ENCODE measurements at regions not wholly inside any gene's neighbourhood (a gene's known extent, or its start where the extent isn't known, plus 50 kb on each side); places are given as distances from the start of the nearest gene placed in this dataset.

DNA sequence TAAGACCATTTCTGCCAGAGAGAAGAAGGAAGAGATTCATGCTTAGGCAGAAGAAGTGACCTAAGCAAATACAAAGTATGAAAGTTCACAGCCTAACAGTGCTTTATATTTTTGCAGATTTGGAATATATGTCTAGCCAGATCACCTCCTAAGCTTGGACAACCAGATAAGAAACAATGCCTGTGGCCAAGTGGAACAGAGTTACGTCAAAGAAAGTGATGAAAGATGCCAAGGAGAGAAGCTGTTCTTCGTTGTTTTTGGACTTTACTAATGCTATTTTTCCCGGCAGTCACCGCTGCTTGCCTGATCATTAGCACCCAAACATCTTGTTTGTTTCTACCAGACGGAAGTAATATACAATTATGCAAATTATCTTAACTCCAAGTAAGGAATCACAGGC lies 489.2 kb upstream of the C1orf87 start:
- Mint-ChIP-seq H3K36me3 (no peaks in the 10 kb centered on the region), H3K9me3 (peaks cover 0 to 4% (median 2%) of the 10 kb centered on the region in 3 donors), H3K27me3 (peaks cover 2 to 4% of the 10 kb centered on the region in 2 donors), H3K27ac (no peak overlapping the region), H3K4me3 (no peak overlapping the region), H3K4me1 (no peaks in the 10 kb centered on the region)
- ChIA-PET POLR2A (no interaction called here), CTCF (no interaction called here)
- Histone ChIP-seq H3K27me3 (replicated peaks in 1 of 2; ENCODE audit: control insufficient read depth in 2 of 2, extremely low read depth in 1 of 2, insufficient read depth in 2 of 2, low read length in 1 of 2) (no peaks in the 10 kb centered on the region), H3K9me3 (no peaks in the 10 kb centered on the region), H3K36me3 (ENCODE audit: control insufficient read depth in 2 of 2, extremely low read depth in 1 of 2, insufficient read depth in 1 of 2, low read length in 1 of 2) (no peaks in the 10 kb centered on the region), H3K27ac (ENCODE audit: low read length) (no peak overlapping the region), H3K4me3 (ENCODE audit: control insufficient read depth in 1 of 2, extremely low read depth in 1 of 2, low read length in 1 of 2) (no peak overlapping the region), H3K4me1 (ENCODE audit: control insufficient read depth in 1 of 2, extremely low read depth in 1 of 2, insufficient read depth in 2 of 2, low read length in 2 of 2) (no peaks in the 10 kb centered on the region)
- DNase-seq (no peak), ATAC-seq (replicated peaks in 1 of 4) (no peak)
- 94% methylated on average over 2 of the region's 5 CpGs for WGBS (ENCODE audit: insufficient coverage)

DNA sequence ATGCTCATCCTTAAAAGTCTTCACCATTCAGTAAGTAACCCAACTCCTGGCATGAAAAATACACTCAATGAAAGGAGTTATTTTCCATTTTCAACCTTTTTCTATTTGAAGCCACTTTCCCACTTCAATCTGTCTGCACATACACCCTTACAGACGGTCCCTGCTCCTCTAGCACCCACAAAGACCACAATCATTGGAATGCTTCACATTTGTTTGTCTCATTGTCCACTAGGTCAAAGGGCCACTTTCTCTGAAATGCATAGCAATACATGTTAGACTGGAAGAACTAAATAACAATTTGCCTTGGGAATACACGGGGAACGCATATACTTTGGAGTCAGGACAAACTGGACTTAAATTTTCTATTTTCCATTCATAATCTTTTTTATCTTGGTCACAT lies 487.1 kb upstream of the C1orf87 start:
- peaks cover 0 to 2% of the 10 kb centered on the region in 2 donors for H3K27me3 Mint-ChIP-seq

DNA sequence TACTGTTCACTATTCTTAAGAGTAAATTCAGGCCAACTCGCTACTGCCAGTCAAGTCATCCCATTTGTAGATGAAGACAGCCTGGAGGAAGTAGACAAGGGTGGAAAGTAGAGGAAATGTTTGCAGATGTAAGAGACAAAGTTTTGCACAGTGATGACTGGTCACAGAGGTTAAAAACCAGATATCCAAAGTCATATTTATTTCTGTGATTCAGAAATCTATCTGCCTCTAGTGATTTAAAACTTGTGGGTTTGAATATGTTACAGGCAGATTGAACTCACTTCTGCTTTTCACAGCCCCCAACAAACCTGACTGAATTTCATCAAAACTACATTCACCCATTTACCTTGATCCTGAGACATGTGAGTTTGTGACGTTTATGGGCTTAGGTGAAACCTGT lies 484.7 kb upstream of the C1orf87 start:
- Histone ChIP-seq H3K9me3 (no peaks in the 10 kb centered on the region), H3K36me3 (ENCODE audit: control insufficient read depth in 2 of 2, extremely low read depth in 1 of 2, insufficient read depth in 1 of 2, low read length in 1 of 2) (no peaks in the 10 kb centered on the region), H3K27me3 (replicated peaks in 1 of 2; ENCODE audit: control insufficient read depth in 2 of 2, extremely low read depth in 1 of 2, insufficient read depth in 2 of 2, low read length in 1 of 2) (no peaks in the 10 kb centered on the region), H3K4me1 (ENCODE audit: control insufficient read depth in 1 of 2, extremely low read depth in 1 of 2, insufficient read depth in 2 of 2, low read length in 2 of 2) (no peaks in the 10 kb centered on the region), H3K27ac (ENCODE audit: low read length) (no peak overlapping the region), H3K4me3 (ENCODE audit: control insufficient read depth in 1 of 2, extremely low read depth in 1 of 2, low read length in 1 of 2) (no peak overlapping the region)
- Mint-ChIP-seq H3K9me3 (peaks cover 0 to 8% (median 2%) of the 10 kb centered on the region in 3 donors), H3K36me3 (no peaks in the 10 kb centered on the region), H3K27me3 (peaks cover 0 to 1% of the 10 kb centered on the region in 2 donors), H3K4me3 (no peak overlapping the region), H3K27ac (no peak overlapping the region), H3K4me1 (no peaks in the 10 kb centered on the region)
- WGBS (ENCODE audit: insufficient coverage) = no CpG with 5 or more reads among the region's 2 CpGs
- DNase-seq (no peak), ATAC-seq (replicated peaks in 1 of 4) (no peak)
- POLR2A ChIA-PET = no interaction called here
- CTCF ChIA-PET = no interaction called here

More for the DNA sequence above, 487.1 kb upstream of the C1orf87 start:
- ChIA-PET CTCF (no interaction called here), POLR2A (no interaction called here)
- ATAC-seq (replicated peaks in 1 of 4) (no peak), DNase-seq (no peak)
- WGBS (ENCODE audit: insufficient coverage) = 40% methylated on average over 1 of the region's 3 CpGs
- Histone ChIP-seq H3K36me3 (ENCODE audit: control insufficient read depth in 2 of 2, extremely low read depth in 1 of 2, insufficient read depth in 1 of 2, low read length in 1 of 2) (no peaks in the 10 kb centered on the region), H3K9me3 (no peaks in the 10 kb centered on the region), H3K4me1 (ENCODE audit: control insufficient read depth in 1 of 2, extremely low read depth in 1 of 2, insufficient read depth in 2 of 2, low read length in 2 of 2) (no peaks in the 10 kb centered on the region), H3K27ac (ENCODE audit: low read length) (no peak overlapping the region), H3K27me3 (replicated peaks in 1 of 2; ENCODE audit: control insufficient read depth in 2 of 2, extremely low read depth in 1 of 2, insufficient read depth in 2 of 2, low read length in 1 of 2) (no peaks in the 10 kb centered on the region), H3K4me3 (ENCODE audit: control insufficient read depth in 1 of 2, extremely low read depth in 1 of 2, low read length in 1 of 2) (no peak overlapping the region)
- Mint-ChIP-seq H3K36me3 (no peaks in the 10 kb centered on the region), H3K4me3 (no peak overlapping the region), H3K4me1 (no peaks in the 10 kb centered on the region), H3K9me3 (peaks cover 0 to 8% (median 2%) of the 10 kb centered on the region in 3 donors), H3K27ac (no peak overlapping the region)

DNA sequence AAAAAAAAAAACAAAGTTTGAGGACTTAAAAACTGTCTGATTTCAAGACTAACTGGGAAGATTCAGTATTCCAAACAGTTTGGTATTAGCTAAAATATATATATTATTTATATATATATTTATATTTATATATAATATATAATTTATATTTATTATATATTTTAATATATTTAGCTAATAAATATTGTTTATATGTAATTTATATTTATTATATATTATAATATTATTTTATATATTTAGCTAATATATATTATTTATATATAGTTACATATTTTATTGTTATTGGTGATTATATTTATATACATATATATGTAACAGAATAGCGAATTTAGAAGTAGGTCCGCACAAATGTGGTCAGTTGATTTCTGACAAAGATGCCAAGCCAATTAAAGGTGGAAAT lies 480.2 kb upstream of the C1orf87 start:
- no peak overlapping the region for H3K27ac ChIP-seq (ENCODE audit: low read length)
- CTCF ChIA-PET = interaction anchor here in 1 of 2 donors (0.6 kb wide), 1 partner anchor 380 kb away, joined by 3 read pairs; no protein-coding TSS in a partner anchor
- Mint-ChIP-seq H3K27me3 (no peaks in the 10 kb centered on the region), H3K9me3 (peaks cover 0 to 4% (median 0%) of the 10 kb centered on the region in 3 donors), H3K27ac (no peak overlapping the region), H3K4me3 (no peak overlapping the region), H3K4me1 (no peaks in the 10 kb centered on the region), H3K36me3 (no peaks in the 10 kb centered on the region)
- POLR2A ChIA-PET = no interaction called here
- DNase-seq = no peak
- ATAC-seq (replicated peaks in 1 of 4) = no peak
- no peaks in the 10 kb centered on the region for H3K27me3 ChIP-seq (replicated peaks in 1 of 2; ENCODE audit: control insufficient read depth in 2 of 2, extremely low read depth in 1 of 2, insufficient read depth in 2 of 2, low read length in 1 of 2)
- no peaks in the 10 kb centered on the region for H3K4me1 ChIP-seq (ENCODE audit: control insufficient read depth in 1 of 2, extremely low read depth in 1 of 2, insufficient read depth in 2 of 2, low read length in 2 of 2)
- H3K4me3 ChIP-seq (ENCODE audit: control insufficient read depth in 1 of 2, extremely low read depth in 1 of 2, low read length in 1 of 2) = no peak overlapping the region
- WGBS (ENCODE audit: insufficient coverage) = no CpG with 5 or more reads among the region's 2 CpGs
- no peaks in the 10 kb centered on the region for H3K36me3 ChIP-seq (ENCODE audit: control insufficient read depth in 2 of 2, extremely low read depth in 1 of 2, insufficient read depth in 1 of 2, low read length in 1 of 2)
- H3K9me3 ChIP-seq = no peaks in the 10 kb centered on the region

DNA sequence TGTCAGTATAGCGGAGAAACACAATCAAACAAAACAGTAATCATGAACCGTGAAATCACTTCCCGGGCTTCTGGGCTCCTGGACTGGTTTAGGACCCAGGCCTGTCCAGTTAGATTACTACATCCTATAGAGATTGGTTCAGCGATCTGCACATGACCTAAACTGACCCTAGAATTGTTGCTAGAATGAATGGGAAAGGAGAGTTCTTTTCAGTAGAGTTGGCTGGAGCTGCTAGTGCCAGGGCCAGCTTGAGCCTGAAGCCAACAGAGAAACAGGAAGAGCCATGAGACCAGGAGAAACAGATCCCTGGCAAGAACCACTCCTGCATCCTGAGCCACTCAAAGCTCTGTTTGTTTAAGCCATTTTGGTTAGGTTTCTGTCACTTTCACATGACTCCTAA lies 474.3 kb upstream of the C1orf87 start:
- H3K4me1 Mint-ChIP-seq = no peaks in the 10 kb centered on the region
- no CpG with 5 or more reads among the region's 4 CpGs for WGBS (ENCODE audit: insufficient coverage)
- H3K4me3 Mint-ChIP-seq = no peak overlapping the region
- ChIA-PET POLR2A (no interaction called here), CTCF (no interaction called here)
- no peaks in the 10 kb centered on the region for H3K9me3 ChIP-seq
- H3K27me3 Mint-ChIP-seq = no peaks in the 10 kb centered on the region
- no peaks in the 10 kb centered on the region for H3K36me3 ChIP-seq (ENCODE audit: control insufficient read depth in 2 of 2, extremely low read depth in 1 of 2, insufficient read depth in 1 of 2, low read length in 1 of 2)
- H3K9me3 Mint-ChIP-seq = peaks cover 0 to 9% (median 6%) of the 10 kb centered on the region in 3 donors
- no peak overlapping the region for H3K4me3 ChIP-seq (ENCODE audit: control insufficient read depth in 1 of 2, extremely low read depth in 1 of 2, low read length in 1 of 2)
- H3K36me3 Mint-ChIP-seq = no peaks in the 10 kb centered on the region
- no peaks in the 10 kb centered on the region for H3K4me1 ChIP-seq (ENCODE audit: control insufficient read depth in 1 of 2, extremely low read depth in 1 of 2, insufficient read depth in 2 of 2, low read length in 2 of 2)
- H3K27ac ChIP-seq (ENCODE audit: low read length) = no peak overlapping the region
- H3K27me3 ChIP-seq (replicated peaks in 1 of 2; ENCODE audit: control insufficient read depth in 2 of 2, extremely low read depth in 1 of 2, insufficient read depth in 2 of 2, low read length in 1 of 2) = no peaks in the 10 kb centered on the region
- no peak overlapping the region for H3K27ac Mint-ChIP-seq
- ATAC-seq (replicated peaks in 1 of 4) (no peak), DNase-seq (no peak)

DNA sequence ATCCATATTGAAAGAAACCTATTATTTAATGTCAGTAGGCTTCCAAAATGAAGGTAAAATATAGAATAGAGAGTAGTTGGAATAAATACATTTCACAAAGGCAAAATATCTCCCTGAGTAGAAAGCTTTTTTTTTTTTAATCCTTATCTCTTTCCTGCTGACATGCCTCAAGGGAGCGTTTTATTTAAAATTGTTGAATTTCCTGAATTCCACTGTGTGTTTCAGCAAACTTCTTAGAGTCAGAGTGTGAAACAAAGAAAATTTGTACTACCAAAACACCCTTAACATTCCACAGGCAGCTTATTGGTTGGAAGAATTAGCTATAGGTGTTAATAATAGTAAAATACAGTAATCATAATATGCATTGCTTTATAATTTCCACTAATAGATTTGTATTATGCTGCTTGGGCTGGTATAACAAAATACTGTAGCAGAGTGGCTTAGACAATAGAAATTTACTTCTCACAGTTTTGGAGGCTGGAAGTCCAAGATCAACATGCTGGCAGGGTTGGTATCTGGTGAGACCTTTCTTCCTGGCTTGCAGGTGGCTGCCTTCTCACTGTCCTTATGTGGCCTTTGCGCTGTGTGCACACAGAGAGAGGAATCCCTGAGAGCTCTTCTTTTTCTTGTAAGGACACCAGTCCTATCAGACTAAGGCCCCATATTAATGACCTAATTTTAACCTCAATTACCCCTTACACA lies 468.4 kb upstream of the C1orf87 start:
- Histone ChIP-seq H3K4me1 (ENCODE audit: control insufficient read depth in 1 of 2, extremely low read depth in 1 of 2, insufficient read depth in 2 of 2, low read length in 2 of 2) (no peaks in the 10 kb centered on the region), H3K27ac (ENCODE audit: low read length) (no peak overlapping the region), H3K4me3 (ENCODE audit: control insufficient read depth in 1 of 2, extremely low read depth in 1 of 2, low read length in 1 of 2) (no peak overlapping the region), H3K27me3 (replicated peaks in 1 of 2; ENCODE audit: control insufficient read depth in 2 of 2, extremely low read depth in 1 of 2, insufficient read depth in 2 of 2, low read length in 1 of 2) (no peaks in the 10 kb centered on the region), H3K9me3 (no peaks in the 10 kb centered on the region), H3K36me3 (ENCODE audit: control insufficient read depth in 2 of 2, extremely low read depth in 1 of 2, insufficient read depth in 1 of 2, low read length in 1 of 2) (no peaks in the 10 kb centered on the region)
- no peak for DNase-seq
- Mint-ChIP-seq H3K27me3 (no peaks in the 10 kb centered on the region), H3K4me3 (no peak overlapping the region), H3K9me3 (peaks cover 3 to 11% (median 10%) of the 10 kb centered on the region in 3 donors), H3K36me3 (no peaks in the 10 kb centered on the region), H3K4me1 (no peaks in the 10 kb centered on the region), H3K27ac (no peak overlapping the region)
- no peak for ATAC-seq (replicated peaks in 1 of 4)
- POLR2A ChIA-PET = no interaction called here
- 80% methylated on average over 1 of the region's 2 CpGs for WGBS (ENCODE audit: insufficient coverage)
- CTCF ChIA-PET = no interaction called here

DNA sequence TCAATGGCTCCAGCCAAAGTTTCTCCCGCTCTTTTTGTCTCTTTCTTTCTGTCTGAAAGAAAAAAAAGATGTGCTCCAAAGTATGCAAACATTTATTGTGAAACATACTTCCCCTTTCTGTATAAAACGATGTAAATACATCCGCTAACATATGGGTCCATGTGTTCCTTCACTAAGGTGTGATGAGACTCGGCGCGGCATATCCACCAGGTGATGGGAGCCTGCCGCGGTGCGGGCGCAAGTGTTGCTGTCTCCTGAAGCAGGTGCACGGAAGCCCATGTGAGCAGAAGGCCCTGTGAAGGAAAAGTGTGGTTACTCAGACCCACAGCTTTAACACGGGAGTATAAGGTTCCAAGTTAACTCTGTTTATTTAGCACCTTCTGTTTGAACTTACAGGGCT lies 466.6 kb upstream of the C1orf87 start:
- no peaks in the 10 kb centered on the region for H3K9me3 ChIP-seq
- H3K27ac ChIP-seq (ENCODE audit: low read length) = no peak overlapping the region
- no peak overlapping the region for H3K4me3 ChIP-seq (ENCODE audit: control insufficient read depth in 1 of 2, extremely low read depth in 1 of 2, low read length in 1 of 2)
- 58% methylated on average over 5 of the region's 12 CpGs for WGBS (ENCODE audit: insufficient coverage)
- ATAC-seq (replicated peaks in 1 of 4) (no peak), DNase-seq (no peak)
- Mint-ChIP-seq H3K27me3 (no peaks in the 10 kb centered on the region), H3K9me3 (peaks cover 3 to 15% (median 8%) of the 10 kb centered on the region in 3 donors), H3K4me3 (no peak overlapping the region), H3K36me3 (no peaks in the 10 kb centered on the region), H3K4me1 (no peaks in the 10 kb centered on the region), H3K27ac (no peak overlapping the region)
- ChIA-PET POLR2A (no interaction called here), CTCF (no interaction called here)
- no peaks in the 10 kb centered on the region for H3K27me3 ChIP-seq (replicated peaks in 1 of 2; ENCODE audit: control insufficient read depth in 2 of 2, extremely low read depth in 1 of 2, insufficient read depth in 2 of 2, low read length in 1 of 2)
- H3K4me1 ChIP-seq (ENCODE audit: control insufficient read depth in 1 of 2, extremely low read depth in 1 of 2, insufficient read depth in 2 of 2, low read length in 2 of 2) = no peaks in the 10 kb centered on the region
- no peaks in the 10 kb centered on the region for H3K36me3 ChIP-seq (ENCODE audit: control insufficient read depth in 2 of 2, extremely low read depth in 1 of 2, insufficient read depth in 1 of 2, low read length in 1 of 2)
